HG02759 (cell line): ENCODE measurements at regions not wholly inside any gene's neighbourhood (a gene's known extent, or its start where the extent isn't known, plus 50 kb on each side); places are given as distances from the start of the nearest gene placed in this dataset.

ENCODE experiments used
- ATAC-seq: cut with Tn5 transposase; IDR thresholded peaks from one replicate; pipeline ENCODE4 v1.9.1; 2021; ENCODE audit warnings: mild to moderate bottlenecking, moderate library complexity; ENCODE audit not compliant: unreplicated experiment

DNA sequence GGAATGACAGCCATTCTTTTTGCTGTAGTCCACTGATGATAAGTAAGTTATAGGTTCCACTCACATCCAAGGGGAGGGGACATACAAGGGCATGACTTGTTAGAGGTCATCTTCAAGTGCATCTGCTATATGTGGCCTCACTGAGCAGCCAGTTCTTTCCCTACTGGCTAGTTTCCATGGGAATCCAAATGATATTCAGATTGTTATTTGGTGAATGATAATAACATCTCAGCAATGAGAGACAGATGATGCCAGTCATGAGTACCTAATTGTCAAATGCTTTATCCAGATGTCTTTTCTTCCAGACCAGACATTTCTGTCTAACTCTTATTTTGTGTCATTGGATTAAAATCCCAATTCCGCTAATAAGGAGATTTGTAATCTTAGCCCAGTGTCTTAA, 460.4 kb upstream of the BOD1L1 start:
- peak; percentile 28 for ATAC-seq

GRCh38 chr4:14091531-14091930, 464.0 kb upstream of the BOD1L1 start:
- ATAC-seq: no peak

GRCh38 chr4:14091966-14092365, 464.4 kb upstream of the BOD1L1 start:
- ATAC-seq: no peak

- ATAC-seq: no peak
Measured at GRCh38 chr4:14092741-14093140, 465.2 kb upstream of the BOD1L1 start.

GRCh38 chr4:14095831-14096230, 468.3 kb upstream of the BOD1L1 start:
- no peak for ATAC-seq

DNA sequence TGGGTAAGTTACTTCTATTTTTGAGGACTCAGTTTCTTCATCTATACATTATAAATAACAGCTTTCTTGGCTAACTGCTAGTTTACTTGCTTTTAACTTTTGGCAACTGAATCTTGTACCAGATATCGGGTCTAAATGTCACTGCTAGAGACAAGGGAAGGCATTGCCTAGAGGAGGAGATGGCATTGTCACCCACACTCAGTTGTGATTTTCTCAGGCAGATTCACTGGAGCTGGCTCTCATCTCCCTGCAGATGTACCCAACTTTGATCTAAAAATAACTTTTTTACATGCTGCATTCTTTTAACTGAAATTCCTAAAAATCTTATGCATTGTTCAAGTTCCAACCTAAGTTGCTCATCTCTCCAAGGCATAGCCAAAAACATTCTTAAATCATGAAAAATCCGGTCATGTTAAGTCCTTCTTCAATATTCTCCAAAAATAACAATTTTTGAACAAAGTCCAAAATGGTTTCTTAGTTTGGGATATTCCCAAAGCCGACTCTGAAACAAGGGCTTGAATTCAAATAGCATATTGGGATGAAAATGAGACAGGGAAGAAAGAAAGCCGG, 469.0 kb upstream of the BOD1L1 start:
- ATAC-seq: no peak

DNA sequence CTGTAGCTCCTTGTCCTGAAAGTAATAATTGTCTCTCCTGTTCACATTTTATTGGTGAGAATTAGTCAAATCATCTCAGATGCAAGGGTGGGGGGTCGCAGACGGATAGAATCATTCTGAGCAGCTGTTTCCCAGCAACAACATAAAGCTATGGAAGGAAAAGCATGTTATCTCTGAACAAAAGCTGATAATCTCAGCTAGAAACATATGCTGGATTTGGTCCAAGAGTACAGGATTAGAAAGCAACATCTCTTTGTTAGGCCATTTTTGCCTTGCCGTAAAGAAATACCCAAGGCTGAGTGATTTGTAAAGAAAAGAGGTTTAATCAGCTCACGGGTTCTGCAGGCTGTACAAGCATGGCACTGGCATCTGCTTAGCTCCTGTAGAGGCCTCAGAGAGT, 472.8 kb upstream of the BOD1L1 start:
- no peak for ATAC-seq

DNA sequence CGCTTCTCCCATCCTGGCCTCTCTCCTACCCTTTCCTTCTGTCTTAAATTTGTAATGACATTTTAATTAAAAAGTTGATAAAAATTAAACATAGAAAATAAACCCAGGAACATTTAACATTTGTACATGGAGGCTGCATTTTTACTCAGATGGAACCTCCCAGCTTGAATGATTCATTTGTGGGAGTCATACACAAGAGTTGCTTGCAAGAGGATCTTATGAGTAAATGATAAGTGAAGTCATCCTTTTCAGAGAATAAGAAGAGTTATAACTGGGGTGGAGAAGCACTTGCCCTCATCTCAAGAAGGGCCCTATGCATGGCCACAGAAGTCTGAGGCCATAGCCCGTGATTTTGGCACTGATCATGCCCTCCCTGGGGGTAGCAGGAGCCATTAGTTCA, 482.9 kb upstream of the BOD1L1 start:
- ATAC-seq: no peak

- no peak for ATAC-seq
Measured at GRCh38 chr4:14111730-14112181, 484.2 kb upstream of the BOD1L1 start.

GRCh38 chr4:14115106-14115505, 487.6 kb upstream of the BOD1L1 start:
- no peak for ATAC-seq

DNA sequence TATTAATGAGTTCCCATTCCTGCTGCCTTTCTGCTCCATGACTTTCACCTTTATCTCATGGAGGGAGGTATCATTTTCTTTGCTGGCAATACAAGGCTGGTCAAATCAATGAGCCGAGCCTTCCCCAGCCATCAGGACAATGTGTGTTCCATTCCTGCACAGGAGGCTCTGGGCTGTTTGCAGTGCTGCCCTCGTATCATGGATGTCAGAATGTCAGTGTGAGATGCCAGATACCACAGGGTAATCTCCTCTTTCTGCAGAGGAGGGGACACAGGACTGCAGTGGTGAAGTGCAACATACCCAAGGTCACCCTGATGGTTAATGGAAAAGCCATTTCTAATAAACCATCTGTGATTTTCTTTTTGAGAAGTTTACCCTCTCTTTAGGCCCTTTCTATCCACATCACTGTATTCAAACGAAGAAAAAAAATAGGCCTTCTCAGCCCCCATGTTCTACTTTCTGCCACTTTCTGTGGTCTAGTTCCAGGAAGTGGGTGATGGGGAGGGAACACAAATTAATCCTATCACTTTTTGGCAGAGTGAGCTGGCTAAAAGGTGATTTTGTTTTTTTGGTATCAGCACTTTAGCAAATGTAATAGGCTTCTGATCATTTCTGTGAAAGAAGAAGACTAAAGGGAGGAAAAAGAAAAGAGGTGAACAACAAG, 490.2 kb upstream of the BOD1L1 start:
- ATAC-seq: peak; percentile 65

DNA sequence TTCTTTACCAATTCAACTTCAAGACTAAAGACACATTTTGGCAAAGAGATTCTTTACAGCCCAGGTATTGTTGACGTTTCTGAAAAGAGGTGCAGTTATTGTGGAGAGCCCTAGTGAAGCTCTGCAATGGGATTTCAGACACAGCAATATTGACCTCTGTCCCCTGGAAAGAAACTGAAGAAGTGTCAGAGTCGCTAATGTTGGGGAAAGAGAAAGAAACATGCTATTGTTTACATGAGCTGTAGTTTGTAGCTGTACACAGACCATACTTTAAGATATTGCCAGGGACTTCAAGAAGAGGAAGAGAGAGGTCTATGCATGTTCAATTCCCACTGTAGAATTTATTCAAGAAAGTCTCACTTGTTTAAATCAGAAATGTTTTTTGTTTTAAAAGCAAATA, 497.3 kb upstream of the BOD1L1 start:
- no peak for ATAC-seq

DNA sequence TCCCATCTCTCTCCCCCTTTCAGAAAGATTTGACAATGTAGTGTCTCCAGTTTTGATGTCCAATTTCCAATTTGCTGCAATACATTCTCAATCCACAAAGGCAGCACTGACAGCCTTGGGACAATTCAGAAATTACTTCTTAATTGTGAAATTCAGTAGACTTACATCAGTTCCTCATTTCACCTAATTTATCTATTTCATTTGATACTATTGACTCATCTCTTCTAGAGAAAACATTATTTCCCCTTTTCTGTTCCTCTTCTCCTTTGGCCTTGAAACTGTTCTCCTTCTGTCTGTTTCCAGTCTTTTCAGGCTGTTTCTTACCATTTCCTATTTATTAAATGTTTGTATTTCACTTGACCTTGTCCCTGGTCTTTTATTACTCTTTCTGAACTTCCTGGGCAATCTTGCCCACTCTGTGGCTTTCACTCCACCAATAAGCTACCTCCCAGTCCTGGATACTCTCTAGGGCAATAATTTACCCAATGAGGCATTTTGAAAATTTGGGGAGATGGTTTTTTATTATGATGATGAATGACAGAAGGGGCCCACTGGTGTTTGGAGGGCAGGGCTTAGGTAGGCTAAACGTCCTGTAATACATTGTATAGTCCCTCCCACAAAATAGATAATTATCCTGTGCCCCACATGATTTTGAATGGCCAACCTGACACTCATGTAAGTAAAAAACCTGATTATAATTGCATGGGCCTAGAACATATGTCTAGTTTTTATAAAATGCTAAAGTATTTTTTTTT, 498.0 kb upstream of the BOD1L1 start:
- ATAC-seq: peak; percentile 88

DNA sequence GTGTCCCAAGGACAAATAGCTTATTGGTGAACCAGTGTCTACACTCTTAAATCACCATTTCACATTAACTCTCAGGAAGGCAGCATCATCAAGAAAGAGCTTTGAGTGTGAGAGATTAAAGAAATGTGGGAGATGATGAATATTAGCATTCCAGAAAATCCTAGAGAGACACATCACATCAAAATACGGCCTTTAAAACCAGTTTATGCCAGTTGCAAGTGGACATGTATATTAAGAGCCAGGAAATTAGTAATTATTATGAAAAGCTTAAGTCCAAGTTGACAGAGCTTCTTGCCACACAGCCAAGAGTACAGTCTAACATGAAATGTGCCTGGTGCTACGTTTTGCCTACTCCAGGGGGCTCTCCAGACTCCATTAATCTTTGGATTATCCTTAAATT, 503.0 kb upstream of the BOD1L1 start:
- ATAC-seq: no peak

- no peak for ATAC-seq
Measured at GRCh38 chr4:14131335-14131734, 503.8 kb upstream of the BOD1L1 start.

GRCh38 chr4:14132301-14132700, 504.8 kb upstream of the BOD1L1 start:
- ATAC-seq: no peak

DNA sequence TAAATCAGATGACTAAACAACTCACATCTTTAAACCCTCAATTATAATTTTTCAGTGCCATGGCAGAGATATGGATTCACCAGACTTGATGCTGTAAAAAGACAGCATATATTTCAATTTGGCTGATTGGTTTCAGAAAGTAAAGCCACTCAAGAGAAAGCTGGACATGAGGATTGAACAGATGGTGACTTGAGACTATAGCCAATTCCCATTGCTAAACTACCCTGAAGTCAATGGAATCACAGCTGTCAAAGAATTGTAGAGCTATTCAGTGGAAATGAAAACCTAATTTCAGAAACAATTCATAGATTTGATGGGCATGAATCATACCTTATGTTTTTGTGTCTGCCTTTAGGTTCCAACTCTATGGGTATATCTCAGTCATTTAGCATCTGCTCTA, 510.6 kb upstream of the BOD1L1 start:
- no peak for ATAC-seq

DNA sequence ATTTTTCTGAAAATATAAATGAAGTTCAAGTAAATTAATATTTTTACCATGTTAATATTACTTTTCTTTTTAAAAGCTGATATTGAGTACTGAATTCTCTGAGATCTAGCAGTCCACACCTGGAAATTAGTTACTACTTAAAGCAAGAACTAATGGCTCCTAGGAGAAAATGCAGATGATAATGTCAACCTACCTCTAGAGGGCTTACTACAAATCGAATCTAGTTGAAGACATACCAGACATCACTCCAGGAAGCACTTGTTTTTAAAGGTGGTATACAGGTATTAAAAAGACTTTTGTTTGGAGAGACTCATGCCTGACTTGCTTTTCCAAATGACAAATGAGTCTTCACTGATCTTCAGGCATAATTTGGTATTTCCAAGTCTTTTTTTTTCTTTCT, 516.4 kb upstream of the BOD1L1 start:
- no peak for ATAC-seq

DNA sequence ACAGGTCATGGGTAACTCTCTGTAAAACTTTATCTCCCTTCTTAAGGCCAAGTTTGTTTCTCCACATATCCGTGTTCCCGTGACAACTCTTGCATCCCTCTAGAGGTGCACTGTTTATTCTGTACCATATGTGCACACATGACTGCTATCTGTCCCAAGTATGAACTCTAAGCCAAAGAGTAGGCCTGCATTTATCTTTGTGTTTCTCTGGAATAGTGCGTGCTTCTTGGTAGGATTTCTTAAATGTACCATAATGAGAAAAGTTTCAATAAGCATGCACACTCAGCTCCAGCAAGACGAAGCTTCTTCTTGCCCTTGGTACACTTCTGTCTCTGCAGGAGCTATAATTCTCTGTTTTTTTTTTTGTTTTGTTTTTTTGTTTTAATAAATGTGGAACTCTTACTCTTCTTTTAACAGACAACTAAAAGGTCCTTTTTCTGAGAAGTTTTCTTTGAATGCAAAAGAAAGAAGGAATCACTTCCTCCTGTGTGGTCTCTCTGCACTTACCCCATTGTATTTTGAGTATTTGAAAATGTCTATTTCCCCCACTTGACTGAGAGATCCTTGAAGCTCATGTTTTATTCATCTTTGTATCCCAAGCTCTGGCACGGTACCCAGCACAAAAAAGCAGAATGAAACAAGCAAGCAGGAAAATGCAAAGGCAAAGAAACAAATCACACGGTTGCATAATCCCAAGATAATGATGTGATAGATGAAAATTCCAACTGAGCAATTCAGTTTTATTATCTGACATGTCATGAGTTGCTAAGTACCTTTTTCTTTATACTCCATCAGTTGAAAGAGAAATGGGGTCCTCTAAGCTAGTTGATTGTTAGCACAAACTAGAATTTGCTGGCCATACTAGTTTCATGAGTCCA, 521.9 kb upstream of the BOD1L1 start:
- no peak for ATAC-seq

DNA sequence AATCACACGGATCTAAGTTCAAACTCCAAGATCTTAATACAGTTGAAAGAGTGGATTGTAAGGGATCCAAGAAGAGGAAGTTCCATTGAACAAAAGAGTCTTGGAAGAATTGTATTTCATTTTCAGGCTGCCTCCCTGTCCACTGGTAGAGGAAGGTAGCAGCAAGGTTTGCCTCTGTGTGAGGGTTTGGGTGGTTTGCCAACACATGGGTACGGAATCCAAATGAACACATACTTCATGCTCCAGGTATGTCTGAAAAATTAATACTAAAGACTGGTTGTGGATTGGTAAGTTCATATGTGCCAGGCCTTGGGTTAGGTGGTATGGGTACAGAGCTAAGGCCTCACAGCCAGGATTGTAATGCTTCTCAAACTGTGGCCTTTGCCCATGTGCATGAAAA, 523.6 kb upstream of the BOD1L1 start:
- no peak for ATAC-seq

DNA sequence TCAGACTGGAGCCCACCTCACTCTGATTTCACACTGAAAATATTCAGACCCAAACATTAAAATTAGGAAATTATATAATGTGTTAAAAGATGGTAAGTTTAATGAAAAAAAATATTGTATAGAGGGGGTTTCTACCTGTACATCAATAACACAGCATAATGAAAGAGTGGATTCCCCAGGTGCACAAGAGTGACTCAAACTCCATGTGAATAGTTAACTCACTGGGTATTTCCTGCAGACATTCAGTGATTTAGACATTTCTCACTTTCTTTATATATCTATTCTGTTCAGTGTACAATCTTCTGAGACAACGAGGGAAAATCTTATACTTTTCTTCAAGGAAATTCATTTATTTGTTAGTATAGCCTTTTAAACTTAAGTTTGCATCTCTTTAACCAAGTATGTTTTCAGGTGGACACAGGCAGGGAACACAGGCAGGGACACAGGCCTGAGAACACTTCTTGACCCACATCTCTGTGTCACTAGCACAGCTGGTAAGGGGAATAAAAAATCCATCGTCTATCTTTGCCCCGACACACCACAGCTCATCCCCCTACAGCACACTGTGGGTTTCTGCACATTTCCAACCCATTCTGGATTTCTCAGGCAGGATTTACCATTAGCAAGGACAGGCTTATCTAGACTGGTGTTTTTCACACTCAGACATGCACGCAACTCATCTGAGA, 525.5 kb upstream of the BOD1L1 start:
- ATAC-seq: peak; percentile 71
